GM18520 (cell line): ENCODE measurements at regions not wholly inside any gene's neighbourhood (a gene's known extent, or its start where the extent isn't known, plus 50 kb on each side); places are given as distances from the start of the nearest gene placed in this dataset.

Experiments
- ATAC-seq: cut with Tn5 transposase; IDR thresholded peaks from one replicate; pipeline ENCODE4 v1.9.1; 2021; ENCODE audit not compliant: unreplicated experiment

GRCh38 chr11:39145346-39145745, 2314.1 kb downstream of the LRRC4C start:
- ATAC-seq, result no peak

GRCh38 chr11:39144351-39145130, 2314.9 kb downstream of the LRRC4C start:
- no peak for ATAC-seq

DNA sequence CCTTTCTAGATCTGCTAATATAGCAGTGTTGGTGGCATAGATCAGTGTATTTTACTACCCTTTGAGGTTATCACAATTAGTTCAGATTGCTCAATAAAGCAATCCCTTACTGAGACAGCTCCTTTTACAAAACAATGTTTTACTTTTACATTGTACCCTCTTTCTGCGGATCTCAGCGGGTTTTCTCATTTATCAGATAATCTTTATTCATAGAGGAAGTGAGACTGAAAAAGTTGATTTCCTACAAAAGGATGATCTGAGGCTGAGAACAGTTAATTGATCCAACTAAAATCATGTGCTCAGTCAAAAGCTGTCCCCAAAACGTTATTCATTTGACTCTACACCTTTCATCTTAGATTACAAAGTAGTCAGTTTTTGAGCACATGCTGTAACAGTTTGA, 2319.9 kb downstream of the LRRC4C start:
- ATAC-seq, result no peak

GRCh38 chr11:39120890-39121289, 2338.6 kb downstream of the LRRC4C start:
- ATAC-seq, result no peak

DNA sequence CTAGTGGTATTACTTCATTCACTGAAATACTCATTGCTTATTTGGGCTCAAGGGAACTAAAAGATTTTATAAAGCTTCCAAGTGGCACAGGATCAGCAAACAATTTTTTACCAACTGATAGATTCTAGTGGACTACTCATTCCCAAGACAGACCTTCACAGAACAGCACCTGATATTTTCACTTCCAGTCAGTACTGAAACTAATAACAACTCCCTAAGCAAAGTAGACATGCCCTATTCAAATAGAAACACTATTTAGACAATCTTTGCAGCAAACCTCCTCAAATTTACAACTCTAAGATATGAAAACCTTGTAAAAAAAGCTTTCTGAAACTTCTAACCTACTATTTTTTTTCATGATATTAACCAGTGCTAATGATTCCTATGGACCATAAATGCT, 2345.8 kb downstream of the LRRC4C start:
- ATAC-seq, result no peak

- ATAC-seq, result no peak
These were observed 2357.2 kb downstream of the LRRC4C start for GRCh38 chr11:39102236-39102635.

- ATAC-seq, result no peak
These were observed 2381.0 kb downstream of the LRRC4C start for GRCh38 chr11:39078465-39078864.

DNA sequence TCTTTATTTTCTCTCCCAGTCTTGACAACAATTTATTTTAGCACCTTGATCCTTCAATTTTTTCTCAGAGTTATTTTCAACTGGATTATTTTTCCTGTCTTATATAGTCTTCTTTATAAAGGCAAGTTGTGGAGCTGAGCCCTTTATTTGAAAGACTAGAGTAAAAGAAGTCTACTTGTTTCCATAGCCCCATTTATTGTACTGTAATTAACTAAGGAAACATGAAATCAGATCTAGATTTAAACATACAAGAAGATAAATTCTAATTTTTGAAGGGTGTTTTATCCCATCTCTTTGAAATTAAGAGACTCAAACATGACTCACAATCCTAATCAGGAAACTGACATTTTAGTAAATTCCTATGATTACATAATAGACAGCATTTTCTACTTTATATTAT, 2421.8 kb downstream of the LRRC4C start:
- ATAC-seq, result no peak

- ATAC-seq, result no peak
These were observed 2423.4 kb downstream of the LRRC4C start for GRCh38 chr11:39036021-39036420.

DNA sequence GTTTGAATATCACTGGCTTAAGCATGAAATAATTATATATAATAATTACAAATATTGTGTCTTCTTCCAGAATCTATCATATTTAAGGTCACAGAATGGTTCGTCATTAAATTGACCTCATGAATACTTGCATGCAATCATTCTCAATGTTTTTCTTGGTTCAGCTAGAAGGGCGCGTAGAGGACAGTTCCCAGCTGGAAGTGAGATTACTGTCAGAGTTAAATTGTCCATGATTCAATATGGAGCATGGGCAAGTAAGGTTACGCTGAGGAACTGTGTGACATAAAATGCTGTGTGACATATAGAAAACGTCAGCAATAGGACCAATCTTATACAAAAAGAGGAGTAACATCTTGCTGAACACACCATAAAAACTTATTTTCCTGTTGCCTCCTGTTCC, 2423.5 kb upstream of the RAG2 start:
- ATAC-seq, result no peak

- no peak for ATAC-seq
These were observed 2413.8 kb upstream of the RAG2 start for GRCh38 chr11:39011797-39012196.

DNA sequence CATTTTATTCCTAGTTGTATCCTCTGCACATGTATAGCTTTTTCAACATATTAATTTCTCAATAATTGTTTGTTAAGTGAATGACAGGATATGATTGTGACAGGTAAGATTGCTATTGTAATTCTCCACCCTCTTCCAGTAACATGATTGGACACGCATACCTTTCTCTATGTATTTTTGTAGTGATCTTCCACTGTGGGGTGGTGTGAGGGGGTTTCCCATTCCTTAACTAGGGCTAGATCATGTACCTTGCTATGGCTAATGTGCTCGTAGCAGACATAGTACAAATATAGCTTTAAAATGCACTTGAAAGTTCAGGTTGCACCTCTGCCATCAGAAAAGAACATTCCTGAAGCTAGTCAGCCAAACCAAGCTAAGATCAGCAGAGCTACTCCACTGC, 2392.8 kb upstream of the RAG2 start:
- no peak for ATAC-seq

- no peak for ATAC-seq
These were observed 2392.1 kb upstream of the RAG2 start for GRCh38 chr11:38990139-38990538.

- no peak for ATAC-seq
These were observed 2390.9 kb upstream of the RAG2 start for GRCh38 chr11:38988908-38989307.

DNA sequence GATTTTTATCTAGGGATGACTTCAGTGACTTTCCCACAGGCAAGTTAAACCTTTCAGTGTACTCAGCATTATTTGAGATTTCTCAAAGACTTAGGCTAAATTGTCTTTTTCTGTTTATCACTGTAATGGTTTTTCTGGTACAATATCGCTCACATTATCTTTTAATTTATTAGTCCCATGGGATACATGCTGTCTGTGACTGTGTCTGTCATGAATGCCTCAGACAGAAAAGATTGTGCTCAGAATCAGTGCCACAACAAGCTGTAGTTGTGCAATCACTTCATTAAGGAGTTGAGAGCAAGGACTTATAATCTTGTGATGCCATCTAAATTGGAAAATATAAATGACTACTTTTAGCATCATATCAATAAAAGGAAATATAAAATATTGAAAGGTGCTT, 2374.2 kb upstream of the RAG2 start:
- no peak for ATAC-seq

DNA sequence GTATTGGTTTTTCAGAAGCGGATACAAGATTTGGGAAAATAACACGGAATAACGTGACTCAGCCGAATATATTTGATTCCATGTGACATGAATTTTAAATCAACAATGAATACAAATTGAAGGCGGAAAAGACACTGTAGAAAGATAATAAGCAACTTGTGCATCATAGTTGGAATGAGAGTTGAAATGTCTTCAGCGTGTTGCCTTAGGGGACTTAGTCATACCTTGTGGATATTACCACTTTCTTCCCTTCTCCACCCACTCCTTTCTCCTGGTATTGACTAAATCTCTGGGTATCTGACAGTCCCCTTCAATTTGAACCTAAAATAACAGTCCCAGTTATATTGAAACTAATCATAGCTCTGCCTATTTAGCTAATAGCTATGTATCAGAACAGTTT, 2373.1 kb upstream of the RAG2 start:
- ATAC-seq, result no peak

DNA sequence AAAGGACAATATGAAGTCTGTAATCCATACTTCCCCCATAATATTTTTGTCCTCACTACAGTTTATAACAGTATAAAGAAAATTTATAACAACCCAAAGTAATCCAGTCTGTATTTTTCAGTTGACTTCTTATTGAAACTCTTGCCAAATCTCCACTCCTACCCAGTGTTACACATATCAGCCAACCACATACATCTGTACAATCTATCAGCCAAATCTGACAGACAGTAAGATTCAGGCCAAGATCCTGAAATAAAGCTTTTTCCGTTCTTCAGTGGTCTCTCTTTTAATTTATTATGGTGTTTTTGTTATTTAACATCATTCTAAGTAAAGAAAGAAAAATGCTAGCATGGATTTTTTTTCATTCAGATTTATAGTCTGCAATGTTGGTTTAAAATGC, 2370.9 kb upstream of the RAG2 start:
- ATAC-seq, result no peak

- no peak for ATAC-seq
These were observed 2354.7 kb upstream of the RAG2 start for GRCh38 chr11:38952698-38953097.

DNA sequence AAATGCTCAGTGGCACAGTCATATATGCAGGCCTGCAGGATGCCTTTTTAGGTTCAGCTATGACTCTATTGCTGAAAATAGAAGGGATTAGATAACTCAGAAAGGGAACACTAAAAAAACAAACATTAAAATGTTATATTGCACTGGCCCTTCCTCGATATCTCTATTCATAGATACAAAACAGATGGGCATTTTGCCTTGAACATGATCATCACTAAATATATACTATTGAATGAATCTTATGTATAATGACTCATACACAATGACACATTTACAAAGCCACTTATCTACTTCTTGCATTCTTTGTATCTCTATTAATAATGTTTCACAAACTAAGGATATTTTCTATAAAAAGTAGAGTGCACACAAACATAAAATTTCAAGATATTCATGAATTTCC, 2352.8 kb upstream of the RAG2 start:
- ATAC-seq, result no peak

DNA sequence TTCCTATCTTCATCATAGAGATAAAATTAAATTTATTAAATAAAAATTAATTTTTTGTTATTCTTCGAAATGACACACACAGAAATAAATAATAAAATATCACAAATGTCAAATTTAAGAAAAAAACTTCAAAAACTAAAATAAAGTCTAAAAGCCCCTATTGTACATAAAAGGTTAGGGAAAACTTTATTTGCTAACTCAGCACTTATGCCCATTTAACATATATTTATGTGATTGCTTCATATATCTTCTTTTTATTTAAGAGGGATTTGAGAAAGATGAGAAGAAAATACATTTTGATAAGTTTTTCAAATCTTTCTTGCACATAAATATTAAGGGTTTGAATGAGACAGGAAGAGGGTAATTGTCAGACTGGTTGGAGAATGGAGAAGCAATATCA, 2350.4 kb upstream of the RAG2 start:
- ATAC-seq, result no peak

- no peak for ATAC-seq
These were observed 2339.7 kb upstream of the RAG2 start for GRCh38 chr11:38937709-38938108.

DNA sequence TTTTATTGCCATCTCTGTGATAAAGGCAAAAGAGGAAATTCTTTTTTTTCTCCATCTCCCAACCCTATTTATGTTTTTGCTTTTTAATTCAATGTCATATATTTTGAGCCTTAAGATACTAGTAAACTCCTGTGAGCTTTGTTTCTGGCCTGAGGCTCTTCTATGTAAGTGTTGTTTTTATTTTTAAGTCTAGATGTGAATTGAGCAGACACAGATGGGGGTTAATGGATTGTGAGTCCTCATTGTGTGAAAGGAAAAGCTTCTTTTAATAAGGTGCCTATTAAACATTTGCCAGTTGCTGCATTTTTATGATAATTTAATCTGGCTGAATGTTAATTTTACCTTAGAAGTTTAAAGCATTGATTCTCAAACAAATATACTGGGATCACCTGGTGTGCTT, 2337.9 kb upstream of the RAG2 start:
- ATAC-seq, result no peak

GRCh38 chr11:38927993-38928392, 2330.0 kb upstream of the RAG2 start:
- no peak for ATAC-seq
